ENCODE measurements at regions not wholly inside any gene's neighbourhood (a gene's known extent, or its start where the extent isn't known, plus 50 kb on each side); places are given as distances from the start of the nearest gene placed in this dataset.

- POLR2A ChIA-PET (ENCODE audit: low non-redundant PET), result no interaction called here
- no peak overlapping the region for H3K27ac ChIP-seq (ENCODE audit: low read depth, low read length, poor library complexity, severe bottlenecking)
- intact Hi-C loops (cut with micrococcal nuclease; ENCODE audit: unreplicated experiment), result no loop called here
- H3K9me3 ChIP-seq (ENCODE audit: low read depth, low read length, poor library complexity, severe bottlenecking), result no peaks in the 10 kb centered on the region
- TF ChIP-seq CTCF (conservative IDR thresholded peaks at IDR 0.05; ENCODE audit: low read depth, low read length) (no peak), EZH2 (IDR thresholded peaks at IDR 0.05; ENCODE audit: borderline replicate concordance, low read depth, low read length, poor library complexity, severe bottlenecking) (no peak)
- CTCF ChIA-PET, result no interaction called here
- no peak for DNase-seq (ENCODE audit: low spot score)
- no peaks in the 10 kb centered on the region for H3K4me1 ChIP-seq (ENCODE audit: insufficient read depth, low read length, poor library complexity, severe bottlenecking)
- no peak overlapping the region for H3K4me3 ChIP-seq (ENCODE audit: low read depth, low read length, poor library complexity, severe bottlenecking)
- H3K36me3 ChIP-seq (ENCODE audit: insufficient read depth, low read length, poor library complexity, severe bottlenecking), result no peaks in the 10 kb centered on the region
- H3K27me3 ChIP-seq (replicated peaks; ENCODE audit: insufficient read depth, low read depth, low read length, poor library complexity), result no peaks in the 10 kb centered on the region
- BruUV-seq (replicated peaks), result no TSS peak
Observed at GRCh38 chr14:87600240-87600639, 392.7 kb downstream of the GALC start.

DNA sequence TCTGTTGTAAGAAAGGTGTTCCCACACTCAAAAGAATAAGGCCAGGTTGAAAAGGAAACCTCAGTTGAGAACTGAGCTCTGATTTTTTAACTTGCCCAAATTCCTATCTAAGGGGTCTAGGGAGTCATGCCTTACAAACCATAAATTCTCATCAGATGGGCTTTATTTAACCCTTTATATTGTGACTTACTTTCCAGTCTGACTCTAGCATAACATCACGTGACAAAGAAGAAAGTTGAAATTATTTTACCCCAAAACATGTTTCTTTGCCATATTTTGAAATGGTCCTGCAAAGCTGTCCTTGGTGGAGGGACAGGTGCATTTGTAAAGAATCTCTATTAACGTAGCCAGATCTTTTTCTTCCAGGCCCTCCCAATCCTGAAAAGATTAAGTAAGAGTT is 411.7 kb downstream of the GALC start:
- intact Hi-C loops (cut with micrococcal nuclease; ENCODE audit: unreplicated experiment), result no loop called here
- H3K4me1 ChIP-seq (ENCODE audit: insufficient read depth, low read length, poor library complexity, severe bottlenecking), result no peaks in the 10 kb centered on the region
- no peaks in the 10 kb centered on the region for H3K27me3 ChIP-seq (replicated peaks; ENCODE audit: insufficient read depth, low read depth, low read length, poor library complexity)
- no TSS peak for BruUV-seq (replicated peaks)
- no peak overlapping the region for H3K4me3 ChIP-seq (ENCODE audit: low read depth, low read length, poor library complexity, severe bottlenecking)
- ChIA-PET CTCF (no interaction called here), POLR2A (ENCODE audit: low non-redundant PET) (no interaction called here)
- H3K36me3 ChIP-seq (ENCODE audit: insufficient read depth, low read length, poor library complexity, severe bottlenecking), result no peaks in the 10 kb centered on the region
- H3K27ac ChIP-seq (ENCODE audit: low read depth, low read length, poor library complexity, severe bottlenecking), result no peak overlapping the region
- TF ChIP-seq EZH2 (IDR thresholded peaks at IDR 0.05; ENCODE audit: borderline replicate concordance, low read depth, low read length, poor library complexity, severe bottlenecking), result no peak
- no peak for TF ChIP-seq CTCF (conservative IDR thresholded peaks at IDR 0.05; ENCODE audit: low read depth, low read length)
- no peaks in the 10 kb centered on the region for H3K9me3 ChIP-seq (ENCODE audit: low read depth, low read length, poor library complexity, severe bottlenecking)
- no peak for DNase-seq (ENCODE audit: low spot score)

DNA sequence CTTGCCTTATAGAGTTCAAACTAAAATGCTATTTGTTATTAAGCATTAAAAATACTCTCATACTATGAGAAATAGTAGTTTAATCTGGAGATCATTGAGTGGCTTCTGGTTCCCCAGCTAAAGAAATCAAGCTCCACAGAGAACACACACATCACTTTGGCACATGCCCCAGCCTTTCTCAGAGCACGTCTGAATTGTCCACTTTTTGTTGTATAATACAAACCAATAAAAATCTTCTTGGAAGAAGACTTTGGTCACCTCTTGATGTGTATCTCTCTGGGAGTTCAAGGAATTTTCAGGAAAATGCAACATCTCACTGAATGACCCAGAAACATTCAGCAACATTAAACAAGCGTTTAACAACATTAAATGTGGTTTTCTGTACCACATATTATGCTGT is 413.9 kb downstream of the GALC start:
- CTCF ChIA-PET, result no interaction called here
- Histone ChIP-seq H3K4me1 (ENCODE audit: insufficient read depth, low read length, poor library complexity, severe bottlenecking) (no peaks in the 10 kb centered on the region), H3K9me3 (ENCODE audit: low read depth, low read length, poor library complexity, severe bottlenecking) (no peaks in the 10 kb centered on the region), H3K27ac (ENCODE audit: low read depth, low read length, poor library complexity, severe bottlenecking) (no peak overlapping the region), H3K27me3 (replicated peaks; ENCODE audit: insufficient read depth, low read depth, low read length, poor library complexity) (no peaks in the 10 kb centered on the region), H3K36me3 (ENCODE audit: insufficient read depth, low read length, poor library complexity, severe bottlenecking) (no peaks in the 10 kb centered on the region), H3K4me3 (ENCODE audit: low read depth, low read length, poor library complexity, severe bottlenecking) (no peak overlapping the region)
- DNase-seq (ENCODE audit: low spot score), result no peak
- TF ChIP-seq EZH2 (IDR thresholded peaks at IDR 0.05; ENCODE audit: borderline replicate concordance, low read depth, low read length, poor library complexity, severe bottlenecking), result no peak
- no peak for TF ChIP-seq CTCF (conservative IDR thresholded peaks at IDR 0.05; ENCODE audit: low read depth, low read length)
- intact Hi-C loops (cut with micrococcal nuclease; ENCODE audit: unreplicated experiment), result no loop called here
- BruUV-seq (replicated peaks), result no TSS peak
- POLR2A ChIA-PET (ENCODE audit: low non-redundant PET), result no interaction called here
